ENCODE measurements at regions not wholly inside any gene's neighbourhood (a gene's known extent, or its start where the extent isn't known, plus 50 kb on each side); places are given as distances from the start of the nearest gene placed in this dataset.

- Histone ChIP-seq H3K27me3 (ENCODE audit: control insufficient read depth, insufficient read depth, low read length) (no peaks in the 10 kb centered on the region), H3K36me3 (ENCODE audit: control insufficient read depth, insufficient read depth, low read length) (no peaks in the 10 kb centered on the region), H3K4me3 (ENCODE audit: low read depth, low read length) (no peak overlapping the region)
- FAIRE-seq (no peak), DNase-seq (ENCODE audit: low read depth) (peak; percentile 72)
- no peak for TF ChIP-seq CTCF (IDR thresholded peaks at IDR 0.05; ENCODE audit: insufficient read depth, low read length, severe bottlenecking)
Observed at GRCh38 chr5:40334242-40334635, 345.5 kb upstream of the PTGER4 start.

DNA sequence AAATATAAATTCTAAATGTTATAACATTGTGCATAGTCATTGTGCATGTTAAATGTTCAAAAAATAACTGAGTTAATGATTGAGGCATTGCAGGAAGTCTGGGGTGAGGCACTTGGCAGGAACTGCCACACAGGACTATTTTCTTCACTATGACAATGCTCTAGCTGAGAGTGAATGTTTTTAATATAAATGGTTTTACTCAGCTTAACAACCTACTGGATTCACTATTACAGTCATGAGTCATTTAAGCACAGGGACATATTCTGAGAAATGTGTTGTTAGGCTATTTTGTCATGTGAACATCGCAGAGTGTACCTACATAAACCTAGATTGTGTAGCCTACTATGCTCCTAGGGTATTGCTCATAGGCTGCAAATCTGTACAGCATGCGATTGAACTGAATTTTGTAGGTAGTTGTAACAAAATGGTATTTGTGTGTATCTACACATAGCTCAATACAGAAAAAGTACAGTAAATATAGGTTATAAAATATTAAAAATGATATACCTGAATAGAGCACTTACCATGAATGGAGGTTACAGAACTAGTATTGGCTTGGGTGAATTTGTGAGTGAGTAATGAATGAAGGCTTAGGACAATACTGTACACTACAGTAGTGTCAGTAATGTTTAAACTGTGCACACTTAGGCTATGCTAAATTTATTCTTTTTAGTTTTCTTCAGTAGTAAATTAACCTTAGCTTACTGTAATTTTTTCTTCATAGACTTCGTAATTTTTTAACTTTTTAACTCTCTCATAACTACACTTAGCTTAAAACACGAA lies 346.1 kb upstream of the PTGER4 start:
- Histone ChIP-seq H3K36me3 (ENCODE audit: control insufficient read depth, insufficient read depth, low read length) (no peaks in the 10 kb centered on the region), H3K4me3 (ENCODE audit: low read depth, low read length) (no peak overlapping the region), H3K27me3 (ENCODE audit: control insufficient read depth, insufficient read depth, low read length) (no peaks in the 10 kb centered on the region)
- TF ChIP-seq CTCF (IDR thresholded peaks at IDR 0.05; ENCODE audit: insufficient read depth, low read length, severe bottlenecking) = no peak
- DNase-seq (ENCODE audit: low read depth) = peak; percentile 54
- FAIRE-seq = no peak

DNA sequence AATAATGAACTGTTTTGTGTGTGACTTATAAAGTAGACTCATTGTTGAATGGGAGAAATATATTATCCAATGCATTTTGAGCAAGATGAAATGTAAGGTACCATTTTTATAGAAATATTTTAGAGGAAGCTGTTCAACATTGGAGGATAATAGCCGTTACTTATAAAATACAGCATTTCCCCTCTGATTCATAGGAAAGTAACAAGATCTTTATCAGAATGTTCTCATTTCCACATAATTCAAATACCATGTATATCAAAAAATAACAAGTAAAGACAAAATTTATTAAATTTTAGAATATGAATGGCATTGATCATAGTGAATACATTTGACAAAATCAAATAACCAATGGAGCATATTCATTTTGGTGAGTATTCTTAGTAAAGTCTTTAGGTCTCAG lies 346.7 kb upstream of the PTGER4 start:
- Histone ChIP-seq H3K27me3 (ENCODE audit: control insufficient read depth, insufficient read depth, low read length) (no peaks in the 10 kb centered on the region), H3K36me3 (ENCODE audit: control insufficient read depth, insufficient read depth, low read length) (no peaks in the 10 kb centered on the region), H3K4me3 (ENCODE audit: low read depth, low read length) (no peak overlapping the region)
- no peak for DNase-seq (ENCODE audit: low read depth)
- no peak for FAIRE-seq
- TF ChIP-seq CTCF (IDR thresholded peaks at IDR 0.05; ENCODE audit: insufficient read depth, low read length, severe bottlenecking) = no peak

DNA sequence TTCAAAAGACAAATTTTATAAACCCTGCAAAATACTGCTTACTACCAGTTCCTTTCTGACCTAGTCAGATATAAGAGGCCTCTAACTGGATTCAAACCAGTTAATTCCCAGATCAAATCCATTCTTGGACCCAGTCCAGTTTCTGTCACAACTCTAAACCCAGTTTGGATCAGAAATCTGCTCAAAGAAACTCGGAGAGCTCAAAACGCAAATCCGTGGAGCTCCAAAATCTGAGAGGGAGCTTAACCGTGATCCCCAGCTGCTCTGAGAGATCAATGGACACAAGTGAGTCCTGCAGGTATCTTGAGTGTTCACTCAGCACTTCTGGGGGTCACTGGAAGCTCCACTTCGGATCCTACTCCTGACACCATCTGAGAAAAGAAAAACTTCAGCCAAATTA lies 348.1 kb upstream of the PTGER4 start:
- no peaks in the 10 kb centered on the region for H3K27me3 ChIP-seq (ENCODE audit: control insufficient read depth, insufficient read depth, low read length)
- DNase-seq (ENCODE audit: low read depth) (no peak), FAIRE-seq (no peak)
- no peaks in the 10 kb centered on the region for H3K36me3 ChIP-seq (ENCODE audit: control insufficient read depth, insufficient read depth, low read length)
- TF ChIP-seq CTCF (IDR thresholded peaks at IDR 0.05; ENCODE audit: insufficient read depth, low read length, severe bottlenecking) = no peak
- H3K4me3 ChIP-seq (ENCODE audit: low read depth, low read length) = no peak overlapping the region

DNA sequence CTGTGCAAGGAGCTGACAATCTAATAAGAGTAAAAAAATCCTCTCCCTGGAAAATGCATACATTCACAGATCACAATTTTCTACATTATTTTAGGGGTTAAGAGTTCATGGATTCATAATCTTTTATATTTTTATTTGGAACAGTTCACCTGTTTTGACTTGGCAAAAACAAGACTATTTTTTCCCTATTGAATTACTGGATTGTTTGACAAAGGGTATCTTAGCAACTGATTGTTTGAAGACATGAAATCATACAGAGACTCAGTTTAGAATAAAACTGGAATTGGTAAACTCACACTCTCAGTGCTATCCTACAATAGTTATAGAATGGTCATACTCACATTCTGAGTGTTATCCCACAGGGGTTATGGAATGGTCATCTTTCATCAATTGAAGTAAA lies 358.2 kb upstream of the PTGER4 start:
- FAIRE-seq (no peak), DNase-seq (ENCODE audit: low read depth) (no peak)
- no peaks in the 10 kb centered on the region for H3K27me3 ChIP-seq (ENCODE audit: control insufficient read depth, insufficient read depth, low read length)
- no peaks in the 10 kb centered on the region for H3K36me3 ChIP-seq (ENCODE audit: control insufficient read depth, insufficient read depth, low read length)
- TF ChIP-seq CTCF (IDR thresholded peaks at IDR 0.05; ENCODE audit: insufficient read depth, low read length, severe bottlenecking) = no peak
- no peak overlapping the region for H3K4me3 ChIP-seq (ENCODE audit: low read depth, low read length)

DNA sequence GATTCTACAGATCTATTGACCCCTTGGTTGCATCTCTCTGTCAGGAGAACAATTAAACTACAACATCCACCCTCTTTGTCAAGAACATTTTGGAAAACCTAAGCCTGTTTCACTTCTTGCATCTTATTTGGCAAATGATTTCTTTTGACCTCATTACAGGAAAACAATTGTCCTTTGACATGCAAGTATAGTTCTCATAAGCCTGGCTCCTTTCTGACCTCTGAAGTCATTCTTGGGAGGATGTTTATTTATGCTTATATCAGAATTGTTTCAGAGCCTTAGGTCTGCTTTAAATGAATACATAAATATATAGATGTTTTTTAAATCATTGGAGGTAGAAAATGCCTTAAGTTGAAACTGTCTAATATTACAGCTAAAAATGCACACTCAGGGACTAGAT lies 361.3 kb upstream of the PTGER4 start:
- TF ChIP-seq CTCF (IDR thresholded peaks at IDR 0.05; ENCODE audit: insufficient read depth, low read length, severe bottlenecking) = no peak
- no peak for DNase-seq (ENCODE audit: low read depth)
- no peak for FAIRE-seq

More for the DNA sequence above, 361.3 kb upstream of the PTGER4 start:
- Histone ChIP-seq H3K36me3 (ENCODE audit: control insufficient read depth, insufficient read depth, low read length) (no peaks in the 10 kb centered on the region), H3K27me3 (ENCODE audit: control insufficient read depth, insufficient read depth, low read length) (no peaks in the 10 kb centered on the region), H3K4me3 (ENCODE audit: low read depth, low read length) (no peak overlapping the region)

Data from bronchial epithelial cell (primary cell).